HepG2 (cell line): ENCODE measurements at regions not wholly inside any gene's neighbourhood (a gene's known extent, or its start where the extent isn't known, plus 50 kb on each side); places are given as distances from the start of the nearest gene placed in this dataset.

Source experiments
- BORCS8-MEF2B ChIP-seq: sonication (generic); formaldehyde crosslinking; IDR thresholded peaks from 2 replicates; pipeline ENCODE4 v1.8.0; 2022; ENCODE audit warnings: mild to moderate bottlenecking, missing genetic modification reagents
- ETV5 ChIP-seq: IDR thresholded peaks from 2 replicates; pipeline ENCODE4 v1.6.1; 2018; ENCODE audit warnings: missing biosample characterization, missing genetic modification reagents, inconsistent platforms, borderline replicate concordance
- FOXA1 ChIP-seq, 2 experiments: fragments of 450-650 bp in 1 of 2; sonication (generic) in 1 of 2; formaldehyde crosslinking in 1 of 2; IDR thresholded peaks; 2 replicates each; pipeline versions ENCODE4 v1.4.0 to v1.6.1; 2016 to 2020; ENCODE audit warnings: missing genetic modification reagents in 1 of 2
- FOXA3 ChIP-seq: IDR thresholded peaks from 2 replicates; pipeline ENCODE4 v1.6.1; 2016; ENCODE audit warnings: missing genetic modification reagents, missing compliant biosample characterization
- KAT8 ChIP-seq: IDR thresholded peaks from 2 replicates; pipeline ENCODE4 v1.6.1; 2016; ENCODE audit warnings: missing genetic modification reagents, missing compliant biosample characterization
- NFRKB ChIP-seq: fragments of 450-650 bp; IDR thresholded peaks from 2 replicates; pipeline ENCODE4 v1.6.1; 2017
- SMAD3 ChIP-seq: sonication (generic); formaldehyde crosslinking; IDR thresholded peaks from 2 replicates; pipeline ENCODE4 v1.4.0; 2020; ENCODE audit warnings: missing genetic modification reagents
- SOX6 ChIP-seq, 2 experiments: fragments of 450-650 bp in 1 of 2; sonication (generic) in 1 of 2; formaldehyde crosslinking in 1 of 2; IDR thresholded peaks; 2 replicates each; pipeline versions ENCODE4 v1.4.0 to v1.6.1; 2017 to 2020; ENCODE audit warnings: antibody characterized with exemption in 1 of 2, mild to moderate bottlenecking in 1 of 2, missing genetic modification reagents in 1 of 2
- TGIF2 ChIP-seq: IDR thresholded peaks from 2 replicates; pipeline ENCODE4 v1.6.1; 2016; ENCODE audit warnings: control low read depth, missing compliant biosample characterization
- XRCC5 ChIP-seq: fragments of 200-400 bp; formaldehyde crosslinking; optimal IDR thresholded peaks from 2 replicates; pipeline ENCODE3; 2017; ENCODE audit warnings: mild to moderate bottlenecking, low read length
- ZBTB38 ChIP-seq: sonication (generic); formaldehyde crosslinking; IDR thresholded peaks from 2 replicates; pipeline ENCODE4 v1.5.1; 2020; ENCODE audit warnings: mild to moderate bottlenecking, missing genetic modification reagents
- ZNF572 ChIP-seq: sonication (generic); formaldehyde crosslinking; IDR thresholded peaks from 2 replicates; pipeline ENCODE4 v1.5.1; 2020; ENCODE audit warnings: mild to moderate bottlenecking, missing genetic modification reagents
- ZSCAN12 ChIP-seq: sonication (generic); formaldehyde crosslinking; IDR thresholded peaks from 2 replicates; pipeline ENCODE4 v1.9.0; 2021; ENCODE audit warnings: mild to moderate bottlenecking, missing genetic modification reagents
- TF ChIP-seq, protein P1 (sequence below), 2 experiments: sonication (generic) in 1 of 2; formaldehyde crosslinking in 1 of 2; IDR thresholded peaks; 2 replicates each; pipeline versions ENCODE4 v1.4.0 to v1.6.1; 2018 to 2020; ENCODE audit warnings: missing genetic modification reagents in 2 of 2, borderline replicate concordance in 1 of 2, low read depth in 1 of 2, mild to moderate bottlenecking in 1 of 2, missing biosample characterization in 1 of 2
- TF ChIP-seq, protein P2 (sequence below): sonication (generic); formaldehyde crosslinking; conservative IDR thresholded peaks from 2 replicates; pipeline ENCODE4 v1.8.0; 2022; ENCODE audit warnings: missing genetic modification reagents
- TF ChIP-seq, protein P3 (sequence below): IDR thresholded peaks from 2 replicates; pipeline ENCODE4 v1.6.1; 2012; ENCODE audit warnings: low read depth, low read length, improper control_type of control experiment
- TF ChIP-seq, protein P4 (sequence below): sonication (generic); formaldehyde crosslinking; IDR thresholded peaks from 2 replicates; pipeline ENCODE4 v1.4.0; 2020; ENCODE audit warnings: missing genetic modification reagents
- TF ChIP-seq, protein P5 (sequence below): sonication (generic); IDR thresholded peaks from 2 replicates; pipeline ENCODE4 v1.6.1; 2016; ENCODE audit warnings: low read depth, borderline replicate concordance
- TF ChIP-seq, protein P6 (sequence below): fragments of 450-650 bp; IDR thresholded peaks from 2 replicates; pipeline ENCODE4 v1.6.1; 2016

DNA sequence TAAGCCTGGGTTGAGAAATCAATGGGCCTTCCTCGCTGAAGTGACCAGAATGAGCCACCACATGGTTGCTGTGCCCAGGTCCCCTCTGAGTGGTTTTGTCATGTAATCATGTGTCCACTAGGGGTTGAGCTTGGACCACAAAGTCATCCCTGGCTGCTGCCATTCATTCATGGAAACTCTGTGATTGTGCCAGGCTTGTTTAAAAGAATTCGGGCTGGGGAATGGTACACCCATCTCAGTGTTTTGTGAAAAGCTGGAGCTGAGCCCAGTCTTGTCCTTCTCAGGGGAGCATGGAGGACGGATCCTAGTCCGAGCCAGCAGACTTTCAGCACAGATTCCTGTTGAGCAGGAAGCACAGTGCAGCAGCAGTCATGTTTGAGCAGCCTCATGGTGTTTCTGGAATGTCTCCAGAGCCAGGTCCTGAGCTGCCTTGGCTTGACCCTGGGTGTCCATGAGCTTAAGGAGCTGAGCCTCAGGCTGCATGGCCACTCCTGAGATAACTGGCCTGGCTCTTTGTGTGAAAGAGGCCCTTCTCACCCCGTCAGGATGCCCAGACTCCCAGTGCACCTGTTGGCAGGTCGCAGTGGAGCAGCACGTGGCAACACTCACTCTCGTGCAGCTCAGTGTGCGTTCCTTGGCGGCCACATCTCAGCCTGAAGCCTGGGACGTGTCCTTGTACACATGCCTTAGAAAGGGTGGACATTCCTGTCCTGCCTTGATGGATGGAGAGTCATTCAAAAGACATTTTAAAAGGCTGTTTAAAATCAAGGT lies 260.3 kb upstream of the TPM1 start (continued):
- TF ChIP-seq ZSCAN12 (CRISPR knock-in tag) (no peak), SOX6 (IDR thresholded peaks at IDR 0.05) (no peak), SOX6 (CRISPR knock-in tag; IDR thresholded peaks at IDR 0.05) (no peak), BORCS8-MEF2B (CRISPR knock-in tag) (peak; percentile 31; the same call in 1 of the 2 replicates), SMAD3 (CRISPR knock-in tag) (0 out of 2 replicates have a peak, but pooled peaks have one; percentile 39), XRCC5 (peak; percentile 31), NFRKB (no peak), ETV5 (CRISPR knock-in tag) (no peak; the same call in 1 of the 2 replicates), ZBTB38 (peak; percentile 62), TGIF2 (CRISPR knock-in tag) (0 out of 2 replicates have a peak, but pooled peaks have one; percentile 21), KAT8 (CRISPR knock-in tag) (peak; percentile 52; the same call in 1 of the 2 replicates), ZNF572 (no peak; the same call in 1 of the 2 replicates), FOXA3 (CRISPR knock-in tag) (0 out of 2 replicates have a peak, but pooled peaks have one; percentile 22), FOXA1 (IDR thresholded peaks at IDR 0.05) (no peak), FOXA1 (CRISPR knock-in tag; IDR thresholded peaks at IDR 0.05) (peak; percentile 20; the same call in 1 of the 2 replicates)
- TF ChIP-seq, protein P1, sequence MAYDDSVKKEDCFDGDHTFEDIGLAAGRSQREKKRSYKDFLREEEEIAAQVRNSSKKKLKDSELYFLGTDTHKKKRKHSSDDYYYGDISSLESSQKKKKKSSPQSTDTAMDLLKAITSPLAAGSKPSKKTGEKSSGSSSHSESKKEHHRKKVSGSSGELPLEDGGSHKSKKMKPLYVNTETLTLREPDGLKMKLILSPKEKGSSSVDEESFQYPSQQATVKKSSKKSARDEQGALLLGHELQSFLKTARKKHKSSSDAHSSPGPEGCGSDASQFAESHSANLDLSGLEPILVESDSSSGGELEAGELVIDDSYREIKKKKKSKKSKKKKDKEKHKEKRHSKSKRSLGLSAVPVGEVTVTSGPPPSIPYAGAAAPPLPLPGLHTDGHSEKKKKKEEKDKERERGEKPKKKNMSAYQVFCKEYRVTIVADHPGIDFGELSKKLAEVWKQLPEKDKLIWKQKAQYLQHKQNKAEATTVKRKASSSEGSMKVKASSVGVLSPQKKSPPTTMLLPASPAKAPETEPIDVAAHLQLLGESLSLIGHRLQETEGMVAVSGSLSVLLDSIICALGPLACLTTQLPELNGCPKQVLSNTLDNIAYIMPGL (CRISPR knock-in tag; IDR thresholded peaks at IDR 0.05; ENCODE audit: borderline replicate concordance in 1 of 2, low read depth in 1 of 2): peak in 1 of 2 experiments; percentile 71; a peak in 1 of 4 replicates
- TF ChIP-seq, protein P2, sequence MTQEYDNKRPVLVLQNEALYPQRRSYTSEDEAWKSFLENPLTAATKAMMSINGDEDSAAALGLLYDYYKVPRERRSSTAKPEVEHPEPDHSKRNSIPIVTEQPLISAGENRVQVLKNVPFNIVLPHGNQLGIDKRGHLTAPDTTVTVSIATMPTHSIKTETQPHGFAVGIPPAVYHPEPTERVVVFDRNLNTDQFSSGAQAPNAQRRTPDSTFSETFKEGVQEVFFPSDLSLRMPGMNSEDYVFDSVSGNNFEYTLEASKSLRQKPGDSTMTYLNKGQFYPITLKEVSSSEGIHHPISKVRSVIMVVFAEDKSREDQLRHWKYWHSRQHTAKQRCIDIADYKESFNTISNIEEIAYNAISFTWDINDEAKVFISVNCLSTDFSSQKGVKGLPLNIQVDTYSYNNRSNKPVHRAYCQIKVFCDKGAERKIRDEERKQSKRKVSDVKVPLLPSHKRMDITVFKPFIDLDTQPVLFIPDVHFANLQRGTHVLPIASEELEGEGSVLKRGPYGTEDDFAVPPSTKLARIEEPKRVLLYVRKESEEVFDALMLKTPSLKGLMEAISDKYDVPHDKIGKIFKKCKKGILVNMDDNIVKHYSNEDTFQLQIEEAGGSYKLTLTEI (CRISPR knock-in tag): no peak
- TF ChIP-seq, protein P3, sequence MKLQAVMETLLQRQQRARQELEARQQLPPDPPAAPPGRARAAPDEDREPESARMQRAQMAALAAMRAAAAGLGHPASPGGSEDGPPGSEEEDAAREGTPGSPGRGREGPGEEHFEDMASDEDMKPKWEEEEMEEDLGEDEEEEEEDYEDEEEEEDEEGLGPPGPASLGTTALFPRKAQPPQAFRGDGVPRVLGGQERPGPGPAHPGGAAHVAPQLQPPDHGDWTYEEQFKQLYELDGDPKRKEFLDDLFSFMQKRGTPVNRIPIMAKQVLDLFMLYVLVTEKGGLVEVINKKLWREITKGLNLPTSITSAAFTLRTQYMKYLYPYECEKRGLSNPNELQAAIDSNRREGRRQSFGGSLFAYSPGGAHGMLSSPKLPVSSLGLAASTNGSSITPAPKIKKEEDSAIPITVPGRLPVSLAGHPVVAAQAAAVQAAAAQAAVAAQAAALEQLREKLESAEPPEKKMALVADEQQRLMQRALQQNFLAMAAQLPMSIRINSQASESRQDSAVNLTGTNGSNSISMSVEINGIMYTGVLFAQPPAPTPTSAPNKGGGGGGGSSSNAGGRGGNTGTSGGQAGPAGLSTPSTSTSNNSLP: 0 out of 2 replicates have a peak, but pooled peaks have one; percentile 49
- TF ChIP-seq, protein P4, sequence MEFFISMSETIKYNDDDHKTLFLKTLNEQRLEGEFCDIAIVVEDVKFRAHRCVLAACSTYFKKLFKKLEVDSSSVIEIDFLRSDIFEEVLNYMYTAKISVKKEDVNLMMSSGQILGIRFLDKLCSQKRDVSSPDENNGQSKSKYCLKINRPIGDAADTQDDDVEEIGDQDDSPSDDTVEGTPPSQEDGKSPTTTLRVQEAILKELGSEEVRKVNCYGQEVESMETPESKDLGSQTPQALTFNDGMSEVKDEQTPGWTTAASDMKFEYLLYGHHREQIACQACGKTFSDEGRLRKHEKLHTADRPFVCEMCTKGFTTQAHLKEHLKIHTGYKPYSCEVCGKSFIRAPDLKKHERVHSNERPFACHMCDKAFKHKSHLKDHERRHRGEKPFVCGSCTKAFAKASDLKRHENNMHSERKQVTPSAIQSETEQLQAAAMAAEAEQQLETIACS (CRISPR knock-in tag): no peak
- TF ChIP-seq, protein P5, sequence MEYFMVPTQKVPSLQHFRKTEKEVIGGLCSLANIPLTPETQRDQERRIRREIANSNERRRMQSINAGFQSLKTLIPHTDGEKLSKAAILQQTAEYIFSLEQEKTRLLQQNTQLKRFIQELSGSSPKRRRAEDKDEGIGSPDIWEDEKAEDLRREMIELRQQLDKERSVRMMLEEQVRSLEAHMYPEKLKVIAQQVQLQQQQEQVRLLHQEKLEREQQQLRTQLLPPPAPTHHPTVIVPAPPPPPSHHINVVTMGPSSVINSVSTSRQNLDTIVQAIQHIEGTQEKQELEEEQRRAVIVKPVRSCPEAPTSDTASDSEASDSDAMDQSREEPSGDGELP: no peak
- TF ChIP-seq, protein P6, sequence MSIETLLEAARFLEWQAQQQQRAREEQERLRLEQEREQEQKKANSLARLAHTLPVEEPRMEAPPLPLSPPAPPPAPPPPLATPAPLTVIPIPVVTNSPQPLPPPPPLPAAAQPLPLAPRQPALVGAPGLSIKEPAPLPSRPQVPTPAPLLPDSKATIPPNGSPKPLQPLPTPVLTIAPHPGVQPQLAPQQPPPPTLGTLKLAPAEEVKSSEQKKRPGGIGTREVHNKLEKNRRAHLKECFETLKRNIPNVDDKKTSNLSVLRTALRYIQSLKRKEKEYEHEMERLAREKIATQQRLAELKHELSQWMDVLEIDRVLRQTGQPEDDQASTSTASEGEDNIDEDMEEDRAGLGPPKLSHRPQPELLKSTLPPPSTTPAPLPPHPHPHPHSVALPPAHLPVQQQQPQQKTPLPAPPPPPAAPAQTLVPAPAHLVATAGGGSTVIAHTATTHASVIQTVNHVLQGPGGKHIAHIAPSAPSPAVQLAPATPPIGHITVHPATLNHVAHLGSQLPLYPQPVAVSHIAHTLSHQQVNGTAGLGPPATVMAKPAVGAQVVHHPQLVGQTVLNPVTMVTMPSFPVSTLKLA: no peak
